Naive thymus-derived CD8-positive, alpha-beta T cell (primary cell): ENCODE measurements at regions not wholly inside any gene's neighbourhood (a gene's known extent, or its start where the extent isn't known, plus 50 kb on each side); places are given as distances from the start of the nearest gene placed in this dataset.

ENCODE experiments used
- ATAC-seq, 2 donors: fragments of 150-1000 bp; cut with Tn5 transposase in 1 of 2; sonication (Bioruptor Pico), chemical (Tn5 transposase) in 1 of 2; 1 replicate in 1 of 2; 2 replicates in 1 of 2; pipeline ENCODE4 v1.10.0; 2021; ENCODE audit warnings: mild to moderate bottlenecking in 2 of 2, moderate library complexity in 2 of 2
- POLR2A ChIA-PET: fragments of 350-600 bp; sonication (Branson Sonifier 250); formaldehyde crosslinking; loops from one replicate; lab custom pipeline; 2021; ENCODE audit warnings: antibody characterized with exemption; lab: Charles Lee
- DNase-seq, 10 donors: peaks; one replicate each; pipeline versions ENCODE4 v3.0.0 to v3.0.0-alpha.2; 2020 to 2022
- H3K27ac Mint-ChIP-seq, 10 donors: one replicate each; pipeline ENCODE4 v1.8.0; 2020 to 2022; ENCODE audit warnings: mild to moderate bottlenecking in 10 of 10, mixed read lengths in 10 of 10, moderate library complexity in 4 of 10, inconsistent platforms in 1 of 10
- H3K27me3 Mint-ChIP-seq, 5 donors: one replicate each; pipeline ENCODE4 v1.8.0; 2021 to 2022; ENCODE audit warnings: mixed read lengths in 5 of 5
- H3K36me3 Mint-ChIP-seq, 3 donors: one replicate each; pipeline ENCODE4 v1.8.0; 2020 to 2022; ENCODE audit warnings: mixed read lengths in 3 of 3, mild to moderate bottlenecking in 2 of 3, inconsistent platforms in 1 of 3
- H3K4me1 Mint-ChIP-seq, 4 donors: one replicate each; pipeline ENCODE4 v1.8.0; 2021 to 2022; ENCODE audit warnings: mixed read lengths in 4 of 4
- H3K4me3 Mint-ChIP-seq, 10 donors: one replicate each; pipeline ENCODE4 v1.8.0; 2020 to 2022; ENCODE audit warnings: mild to moderate bottlenecking in 10 of 10, mixed read lengths in 10 of 10, moderate library complexity in 6 of 10, inconsistent platforms in 1 of 10
- H3K9me3 Mint-ChIP-seq, 9 donors: one replicate each; pipeline ENCODE4 v1.8.0; 2020 to 2022; ENCODE audit warnings: mixed read lengths in 9 of 9, mild to moderate bottlenecking in 3 of 9, inconsistent platforms in 1 of 9, moderate library complexity in 1 of 9

GRCh38 chrX:43166874-43167273 is 388.9 kb upstream of the PPP1R2C start:
- Mint-ChIP-seq H3K36me3 (peaks cover 0 to 5% (median 3%) of the 10 kb centered on the region in 3 donors), H3K27me3 (no peaks in the 10 kb centered on the region), H3K4me1 (peaks cover 0 to 5% (median 3%) of the 10 kb centered on the region in 4 donors), H3K27ac (no peak overlapping the region), H3K4me3 (no peak overlapping the region), H3K9me3 (peaks cover 0 to 8% (median 4%) of the 10 kb centered on the region in 9 donors)
- POLR2A ChIA-PET = no interaction called here
- no peak for ATAC-seq
- no peak for DNase-seq

GRCh38 chrX:43175434-43175833 is 397.5 kb upstream of the PPP1R2C start:
- peaks cover 0 to 28% (median 3%) of the 10 kb centered on the region in 3 donors for H3K36me3 Mint-ChIP-seq
- no peak for ATAC-seq

GRCh38 chrX:43176686-43177085 is 398.7 kb upstream of the PPP1R2C start:
- Mint-ChIP-seq H3K4me3 (no peak overlapping the region), H3K9me3 (peaks cover 0 to 33% (median 10%) of the 10 kb centered on the region in 9 donors), H3K36me3 (peaks cover 0 to 28% (median 3%) of the 10 kb centered on the region in 3 donors), H3K27ac (no peak overlapping the region), H3K27me3 (no peaks in the 10 kb centered on the region), H3K4me1 (peaks cover 0 to 2% (median 0%) of the 10 kb centered on the region in 4 donors)
- no peak for ATAC-seq
- DNase-seq = no peak
- POLR2A ChIA-PET = no interaction called here

More at GRCh38 chrX:43175434-43175833, 397.5 kb upstream of the PPP1R2C start:
- POLR2A ChIA-PET = no interaction called here
- no peak overlapping the region for H3K27ac Mint-ChIP-seq
- no peaks in the 10 kb centered on the region for H3K27me3 Mint-ChIP-seq
- DNase-seq = no peak
- H3K9me3 Mint-ChIP-seq = peaks cover 0 to 33% (median 6%) of the 10 kb centered on the region in 9 donors
- H3K4me1 Mint-ChIP-seq = no peaks in the 10 kb centered on the region
- no peak overlapping the region for H3K4me3 Mint-ChIP-seq

GRCh38 chrX:43188296-43188695 is 410.3 kb upstream of the PPP1R2C start:
- Mint-ChIP-seq H3K9me3 (peaks cover 0 to 4% (median 2%) of the 10 kb centered on the region in 9 donors), H3K4me1 (peaks cover 1 to 14% (median 7%) of the 10 kb centered on the region in 4 donors), H3K36me3 (peaks cover 0 to 5% (median 0%) of the 10 kb centered on the region in 3 donors), H3K27me3 (no peaks in the 10 kb centered on the region), H3K27ac (no peak overlapping the region), H3K4me3 (no peak overlapping the region)
- ATAC-seq (no peak), DNase-seq (no peak)
- POLR2A ChIA-PET = no interaction called here

GRCh38 chrX:43211570-43211969 is 433.6 kb upstream of the PPP1R2C start:
- Mint-ChIP-seq H3K4me3 (no peak overlapping the region), H3K4me1 (no peaks in the 10 kb centered on the region), H3K36me3 (peaks cover 0 to 57% (median 10%) of the 10 kb centered on the region in 3 donors), H3K9me3 (peaks cover 0 to 65% (median 14%) of the 10 kb centered on the region in 9 donors), H3K27ac (peak overlapping the region in 1 of 10 donors; percentile 43), H3K27me3 (no peaks in the 10 kb centered on the region)
- ATAC-seq (no peak), DNase-seq (no peak)
- POLR2A ChIA-PET = no interaction called here

GRCh38 chrX:43218198-43218597 is 437.9 kb upstream of the MAOA start:
- no peak for DNase-seq
- Mint-ChIP-seq H3K9me3 (peaks cover 4 to 38% (median 14%) of the 10 kb centered on the region in 9 donors), H3K36me3 (peaks cover 0 to 26% (median 7%) of the 10 kb centered on the region in 3 donors), H3K27me3 (no peaks in the 10 kb centered on the region), H3K4me3 (no peak overlapping the region), H3K27ac (no peak overlapping the region), H3K4me1 (peaks cover 0 to under 1% (median under 1%) of the 10 kb centered on the region in 4 donors)
- POLR2A ChIA-PET = no interaction called here
- no peak for ATAC-seq

GRCh38 chrX:43224496-43224895 is 431.6 kb upstream of the MAOA start:
- Mint-ChIP-seq H3K36me3 (peaks cover 0 to 5% (median 2%) of the 10 kb centered on the region in 3 donors), H3K4me3 (no peak overlapping the region), H3K27ac (no peak overlapping the region)

GRCh38 chrX:43225626-43226328 is 430.3 kb upstream of the MAOA start:
- H3K4me1 Mint-ChIP-seq = peaks cover 0 to 5% (median 2%) of the 10 kb centered on the region in 4 donors
- POLR2A ChIA-PET = no interaction called here
- H3K36me3 Mint-ChIP-seq = peaks cover 0 to 5% (median 2%) of the 10 kb centered on the region in 3 donors
- ATAC-seq (no peak), DNase-seq (no peak)
- H3K4me3 Mint-ChIP-seq = no peak overlapping the region
- no peaks in the 10 kb centered on the region for H3K27me3 Mint-ChIP-seq
- H3K27ac Mint-ChIP-seq = no peak overlapping the region
- peaks cover 0 to 4% (median 0%) of the 10 kb centered on the region in 9 donors for H3K9me3 Mint-ChIP-seq

More at GRCh38 chrX:43224496-43224895, 431.6 kb upstream of the MAOA start:
- Mint-ChIP-seq H3K9me3 (peaks cover 0 to 8% (median 0%) of the 10 kb centered on the region in 9 donors), H3K4me1 (peaks cover 0 to 5% (median 2%) of the 10 kb centered on the region in 4 donors), H3K27me3 (no peaks in the 10 kb centered on the region)
- ATAC-seq (no peak), DNase-seq (no peak)
- POLR2A ChIA-PET = no interaction called here

- Mint-ChIP-seq H3K4me1 (no peaks in the 10 kb centered on the region), H3K9me3 (peaks cover 0 to 11% (median 0%) of the 10 kb centered on the region in 9 donors), H3K36me3 (peaks cover 0 to 7% (median 0%) of the 10 kb centered on the region in 3 donors), H3K4me3 (no peak overlapping the region), H3K27ac (no peak overlapping the region), H3K27me3 (no peaks in the 10 kb centered on the region)
- POLR2A ChIA-PET = no interaction called here
- no peak for DNase-seq
- ATAC-seq = no peak
Measured at GRCh38 chrX:43238461-43238945, 417.6 kb upstream of the MAOA start.

- no peak overlapping the region for H3K4me3 Mint-ChIP-seq
- H3K9me3 Mint-ChIP-seq = peaks cover 0 to 11% (median 0%) of the 10 kb centered on the region in 9 donors
- H3K4me1 Mint-ChIP-seq = no peaks in the 10 kb centered on the region
- peaks cover 0 to 7% (median 0%) of the 10 kb centered on the region in 3 donors for H3K36me3 Mint-ChIP-seq
- DNase-seq (no peak), ATAC-seq (no peak)
- POLR2A ChIA-PET = no interaction called here
- H3K27ac Mint-ChIP-seq = no peak overlapping the region
- H3K27me3 Mint-ChIP-seq = no peaks in the 10 kb centered on the region
Measured at GRCh38 chrX:43239356-43239755, 416.7 kb upstream of the MAOA start.

GRCh38 chrX:43255596-43255995 is 400.5 kb upstream of the MAOA start:
- Mint-ChIP-seq H3K9me3 (peaks cover 0 to 29% (median 6%) of the 10 kb centered on the region in 9 donors), H3K27ac (no peak overlapping the region), H3K4me3 (no peak overlapping the region), H3K4me1 (no peaks in the 10 kb centered on the region), H3K27me3 (no peaks in the 10 kb centered on the region), H3K36me3 (peaks cover 0 to 8% (median 1%) of the 10 kb centered on the region in 3 donors)
- DNase-seq (no peak), ATAC-seq (no peak)
- POLR2A ChIA-PET = no interaction called here

GRCh38 chrX:43266487-43266886 is 389.6 kb upstream of the MAOA start:
- H3K4me1 Mint-ChIP-seq = no peaks in the 10 kb centered on the region
- POLR2A ChIA-PET = no interaction called here
- H3K27ac Mint-ChIP-seq = peak overlapping the region in 1 of 10 donors; percentile 43
- ATAC-seq (no peak), DNase-seq (no peak)
- H3K9me3 Mint-ChIP-seq = peaks cover 0 to 21% (median 8%) of the 10 kb centered on the region in 9 donors
- H3K4me3 Mint-ChIP-seq = no peak overlapping the region
- peaks cover 0 to 16% (median 4%) of the 10 kb centered on the region in 3 donors for H3K36me3 Mint-ChIP-seq
- H3K27me3 Mint-ChIP-seq = no peaks in the 10 kb centered on the region

- no peaks in the 10 kb centered on the region for H3K27me3 Mint-ChIP-seq
- no peaks in the 10 kb centered on the region for H3K4me1 Mint-ChIP-seq
- H3K9me3 Mint-ChIP-seq = peaks cover 0 to 21% (median 8%) of the 10 kb centered on the region in 9 donors
- no peak overlapping the region for H3K4me3 Mint-ChIP-seq
- H3K27ac Mint-ChIP-seq = peak overlapping the region in 1 of 10 donors; percentile 25
- DNase-seq (no peak), ATAC-seq (no peak)
- POLR2A ChIA-PET = no interaction called here
- peaks cover 0 to 11% (median 4%) of the 10 kb centered on the region in 3 donors for H3K36me3 Mint-ChIP-seq
Measured at GRCh38 chrX:43267652-43268051, 388.4 kb upstream of the MAOA start.
